K562 (cell line): ENCODE measurements at regions not wholly inside any gene's neighbourhood (a gene's known extent, or its start where the extent isn't known, plus 50 kb on each side); places are given as distances from the start of the nearest gene placed in this dataset.

Experiments
- ETS2 ChIP-seq: IDR thresholded peaks from 2 replicates; pipeline ENCODE4 v1.6.1; 2016; ENCODE audit warnings: borderline replicate concordance, missing genetic modification characterization, mild to moderate bottlenecking, moderate library complexity, missing compliant biosample characterization; ENCODE audit not compliant: poor library complexity, severe bottlenecking
- GTF2F1 ChIP-seq: IDR thresholded peaks from 2 replicates; pipeline ENCODE4 v1.6.1; 2011; ENCODE audit warnings: low read depth, low read length, improper control_type of control experiment
- ILF3 ChIP-seq: fragments of 450-650 bp; IDR thresholded peaks from 2 replicates; pipeline ENCODE4 v1.6.1; 2018; ENCODE audit warnings: antibody characterized with exemption, mild to moderate bottlenecking, moderate library complexity, borderline replicate concordance
- NFE2L1 ChIP-seq: fragments of 450-650 bp; IDR thresholded peaks from 2 replicates; pipeline ENCODE4 v1.6.1; 2016; ENCODE audit warnings: missing genetic modification characterization, low read depth, mild to moderate bottlenecking, missing compliant biosample characterization, moderate library complexity, borderline replicate concordance
- NRF1 ChIP-seq, 2 experiments: fragments of 450-650 bp; IDR thresholded peaks in 1 of 2; conservative IDR thresholded peaks in 1 of 2; 2 replicates each; pipeline ENCODE4 v1.6.1; 2014; ENCODE audit warnings: mild to moderate bottlenecking in 2 of 2
- NUFIP1 ChIP-seq: fragments of 450-650 bp; IDR thresholded peaks from 2 replicates; pipeline ENCODE4 v1.6.1; 2018; ENCODE audit not compliant: partially characterized antibody
- RNF219 ChIP-seq: fragments of 250-450 bp; sonication (Bioruptor Pico); IDR thresholded peaks from 2 replicates; pipeline ENCODE4 v1.5.0; 2022; ENCODE audit warnings: mild to moderate bottlenecking
- SNAPC5 ChIP-seq: fragments of 250-450 bp; sonication (Bioruptor Pico); IDR thresholded peaks from 2 replicates; pipeline ENCODE4 v1.8.0; 2021; ENCODE audit warnings: moderate library complexity, mild to moderate bottlenecking, inconsistent platforms
- SOX6 ChIP-seq: fragments of 450-650 bp; IDR thresholded peaks from 2 replicates; pipeline ENCODE4 v1.6.1; 2014; ENCODE audit warnings: mild to moderate bottlenecking
- ZFP1 ChIP-seq: fragments of 450-650 bp; formaldehyde crosslinking; IDR thresholded peaks from 2 replicates; pipeline ENCODE4 v1.4.0; 2020; ENCODE audit warnings: mild to moderate bottlenecking, mixed read lengths
- ZNF263 ChIP-seq: sonication (generic); formaldehyde crosslinking; IDR thresholded peaks from 2 replicates; pipeline ENCODE4 v1.8.0; 2022; ENCODE audit warnings: mild to moderate bottlenecking, missing genetic modification reagents, borderline replicate concordance
- ZNF3 ChIP-seq: fragments of 250-450 bp; sonication (Bioruptor Pico); IDR thresholded peaks from 2 replicates; pipeline ENCODE4 v1.5.0; 2021; ENCODE audit warnings: mild to moderate bottlenecking, moderate library complexity
- ZNF41 ChIP-seq: fragments of 250-450 bp; sonication (Bioruptor Pico); conservative IDR thresholded peaks from 2 replicates; pipeline ENCODE4 v1.4.0; 2020; ENCODE audit warnings: mild to moderate bottlenecking
- ZNF696 ChIP-seq: fragments of 250-450 bp; sonication (Bioruptor Pico); conservative IDR thresholded peaks from 2 replicates; pipeline ENCODE4 v1.4.0; 2020; ENCODE audit warnings: mild to moderate bottlenecking, moderate library complexity
- ZNF75A ChIP-seq: fragments of 450-650 bp; formaldehyde crosslinking; IDR thresholded peaks from 2 replicates; pipeline ENCODE4 v1.4.0; 2020; ENCODE audit warnings: mild to moderate bottlenecking
- TF ChIP-seq, protein P1 (sequence below): fragments of 250-450 bp; sonication (Bioruptor Pico); IDR thresholded peaks from 2 replicates; pipeline ENCODE4 v1.6.1; 2021; ENCODE audit warnings: mild to moderate bottlenecking
- TF ChIP-seq, protein P2 (sequence below): fragments of 450-650 bp; conservative IDR thresholded peaks from 2 replicates; pipeline ENCODE4 v1.6.1; 2016; ENCODE audit warnings: missing genetic modification characterization, low read depth, mild to moderate bottlenecking, missing compliant biosample characterization, moderate library complexity
- TF ChIP-seq, protein P3 (sequence below): fragments of 450-650 bp; IDR thresholded peaks from 2 replicates; pipeline ENCODE4 v1.6.1; 2016; ENCODE audit warnings: borderline replicate concordance
- TF ChIP-seq, protein P4 (sequence below): sonication (generic); formaldehyde crosslinking; IDR thresholded peaks from 2 replicates; pipeline ENCODE4 v1.8.1; 2022; ENCODE audit warnings: missing genetic modification reagents

GRCh38 chr2:111698743-111699554, 185.0 kb downstream of the ANAPC1 start (continued):
- TF ChIP-seq, protein P1, sequence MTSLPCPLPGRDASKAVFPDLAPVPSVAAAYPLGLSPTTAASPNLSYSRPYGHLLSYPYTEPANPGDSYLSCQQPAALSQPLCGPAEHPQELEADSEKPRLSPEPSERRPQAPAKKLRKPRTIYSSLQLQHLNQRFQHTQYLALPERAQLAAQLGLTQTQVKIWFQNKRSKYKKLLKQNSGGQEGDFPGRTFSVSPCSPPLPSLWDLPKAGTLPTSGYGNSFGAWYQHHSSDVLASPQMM (CRISPR knock-in tag): no peak
- TF ChIP-seq ZNF41 (CRISPR knock-in tag) (no peak), SOX6 (0 out of 2 replicates have a peak, but pooled peaks have one; percentile 55), ETS2 (no peak), ILF3 (no peak), NUFIP1 (no peak), NFE2L1 (tag) (peak; percentile 93), ZNF75A (CRISPR knock-in tag) (no peak), ZNF696 (CRISPR knock-in tag) (no peak), ZNF263 (no peak), ZFP1 (0 out of 2 replicates have a peak, but pooled peaks have one; percentile 31), GTF2F1 (no peak), NRF1 (conservative IDR thresholded peaks at IDR 0.05 in 1 of 2, IDR thresholded peaks at IDR 0.05 in 1 of 2) (peak; percentile 31 to 41; a peak in 3 of 4 replicates), RNF219 (CRISPR knock-in tag) (no peak), ZNF3 (CRISPR knock-in tag) (no peak), SNAPC5 (CRISPR knock-in tag) (no peak)
- TF ChIP-seq, protein P2, sequence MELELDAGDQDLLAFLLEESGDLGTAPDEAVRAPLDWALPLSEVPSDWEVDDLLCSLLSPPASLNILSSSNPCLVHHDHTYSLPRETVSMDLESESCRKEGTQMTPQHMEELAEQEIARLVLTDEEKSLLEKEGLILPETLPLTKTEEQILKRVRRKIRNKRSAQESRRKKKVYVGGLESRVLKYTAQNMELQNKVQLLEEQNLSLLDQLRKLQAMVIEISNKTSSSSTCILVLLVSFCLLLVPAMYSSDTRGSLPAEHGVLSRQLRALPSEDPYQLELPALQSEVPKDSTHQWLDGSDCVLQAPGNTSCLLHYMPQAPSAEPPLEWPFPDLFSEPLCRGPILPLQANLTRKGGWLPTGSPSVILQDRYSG (tag): peak; percentile 79; the same call in 1 of the 2 replicates
- TF ChIP-seq, protein P3, sequence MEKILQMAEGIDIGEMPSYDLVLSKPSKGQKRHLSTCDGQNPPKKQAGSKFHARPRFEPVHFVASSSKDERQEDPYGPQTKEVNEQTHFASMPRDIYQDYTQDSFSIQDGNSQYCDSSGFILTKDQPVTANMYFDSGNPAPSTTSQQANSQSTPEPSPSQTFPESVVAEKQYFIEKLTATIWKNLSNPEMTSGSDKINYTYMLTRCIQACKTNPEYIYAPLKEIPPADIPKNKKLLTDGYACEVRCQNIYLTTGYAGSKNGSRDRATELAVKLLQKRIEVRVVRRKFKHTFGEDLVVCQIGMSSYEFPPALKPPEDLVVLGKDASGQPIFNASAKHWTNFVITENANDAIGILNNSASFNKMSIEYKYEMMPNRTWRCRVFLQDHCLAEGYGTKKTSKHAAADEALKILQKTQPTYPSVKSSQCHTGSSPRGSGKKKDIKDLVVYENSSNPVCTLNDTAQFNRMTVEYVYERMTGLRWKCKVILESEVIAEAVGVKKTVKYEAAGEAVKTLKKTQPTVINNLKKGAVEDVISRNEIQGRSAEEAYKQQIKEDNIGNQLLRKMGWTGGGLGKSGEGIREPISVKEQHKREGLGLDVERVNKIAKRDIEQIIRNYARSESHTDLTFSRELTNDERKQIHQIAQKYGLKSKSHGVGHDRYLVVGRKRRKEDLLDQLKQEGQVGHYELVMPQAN: no peak; the same call in 1 of the 2 replicates
- TF ChIP-seq, protein P4, sequence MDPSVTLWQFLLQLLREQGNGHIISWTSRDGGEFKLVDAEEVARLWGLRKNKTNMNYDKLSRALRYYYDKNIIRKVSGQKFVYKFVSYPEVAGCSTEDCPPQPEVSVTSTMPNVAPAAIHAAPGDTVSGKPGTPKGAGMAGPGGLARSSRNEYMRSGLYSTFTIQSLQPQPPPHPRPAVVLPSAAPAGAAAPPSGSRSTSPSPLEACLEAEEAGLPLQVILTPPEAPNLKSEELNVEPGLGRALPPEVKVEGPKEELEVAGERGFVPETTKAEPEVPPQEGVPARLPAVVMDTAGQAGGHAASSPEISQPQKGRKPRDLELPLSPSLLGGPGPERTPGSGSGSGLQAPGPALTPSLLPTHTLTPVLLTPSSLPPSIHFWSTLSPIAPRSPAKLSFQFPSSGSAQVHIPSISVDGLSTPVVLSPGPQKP: no peak
